ENCODE measurements at regions not wholly inside any gene's neighbourhood (a gene's known extent, or its start where the extent isn't known, plus 50 kb on each side); places are given as distances from the start of the nearest gene placed in this dataset.
A peak's percentile ranks its signal among the peaks of the same experiment; 100 is the strongest.

- TF ChIP-seq CTCF (IDR thresholded peaks at IDR 0.05) (peak; percentile 28 to 84 (median 70)), POLR2A (IDR thresholded peaks at IDR 0.05) (no peak), POLR2AphosphoS5 (IDR thresholded peaks at IDR 0.05) (no peak)
Observed at GRCh38 chr6:40308533-40309306, 278.4 kb downstream of the LRFN2 start.

Data from sigmoid colon (tissue), 4 donors.